ENCODE measurements at regions not wholly inside any gene's neighbourhood (a gene's known extent, or its start where the extent isn't known, plus 50 kb on each side); places are given as distances from the start of the nearest gene placed in this dataset.
A peak's percentile ranks its signal among the peaks of the same experiment; 100 is the strongest.

DNA sequence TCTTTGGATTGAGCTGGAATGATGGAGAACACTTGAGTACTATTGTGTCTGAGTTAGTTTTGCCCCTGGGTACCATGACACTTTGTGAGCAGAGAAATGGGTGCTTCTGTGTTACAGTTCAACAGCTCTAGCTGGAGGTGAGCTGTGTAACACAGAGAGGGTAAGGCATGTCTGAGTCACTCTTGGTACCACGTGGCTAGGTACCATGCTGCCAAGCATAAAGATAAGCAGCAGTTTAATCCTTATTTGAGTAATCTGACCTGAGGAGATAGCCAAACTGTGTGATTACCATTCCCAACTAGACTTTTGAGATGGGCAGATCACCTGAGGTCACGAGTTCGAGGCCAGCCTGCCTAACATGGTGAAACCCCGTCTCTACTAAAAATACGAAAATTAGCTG is 122.0 kb downstream of the OLFM4 start:
- DNase-seq: no peak

DNA sequence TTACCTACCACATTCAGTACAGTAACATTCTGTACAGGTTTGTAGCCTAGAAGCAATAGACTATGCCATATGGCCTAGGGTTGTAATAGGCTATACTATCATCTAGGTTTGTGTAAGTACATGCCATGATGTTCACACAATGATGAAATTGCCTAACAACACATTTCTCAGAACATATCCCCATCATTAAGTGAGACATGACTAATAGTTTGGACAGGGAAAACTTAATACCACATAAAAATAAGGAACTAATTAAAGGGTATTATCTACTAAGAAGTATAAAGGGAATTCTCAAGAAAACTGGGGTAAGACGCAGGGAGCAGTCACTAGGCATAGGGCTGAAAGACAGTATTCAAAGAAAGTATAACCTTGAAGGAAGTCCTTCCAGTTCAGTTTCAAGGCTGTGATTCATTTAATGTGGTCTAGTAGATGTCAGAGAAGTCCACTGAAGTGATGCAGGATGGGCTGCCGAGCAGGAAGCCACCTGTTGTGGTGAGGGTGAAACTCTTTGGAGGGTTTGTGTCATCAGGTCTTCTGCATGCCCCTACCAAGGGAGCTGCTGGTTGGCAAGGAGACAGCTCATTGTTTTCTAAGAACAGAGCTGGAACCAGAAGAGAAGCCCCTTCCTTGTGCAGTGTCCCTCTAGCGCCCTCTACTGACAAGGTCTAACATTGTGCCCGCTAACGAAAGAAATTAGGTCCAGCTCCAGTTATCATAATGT is 122.9 kb downstream of the OLFM4 start:
- peak; percentile 66 for DNase-seq

DNA sequence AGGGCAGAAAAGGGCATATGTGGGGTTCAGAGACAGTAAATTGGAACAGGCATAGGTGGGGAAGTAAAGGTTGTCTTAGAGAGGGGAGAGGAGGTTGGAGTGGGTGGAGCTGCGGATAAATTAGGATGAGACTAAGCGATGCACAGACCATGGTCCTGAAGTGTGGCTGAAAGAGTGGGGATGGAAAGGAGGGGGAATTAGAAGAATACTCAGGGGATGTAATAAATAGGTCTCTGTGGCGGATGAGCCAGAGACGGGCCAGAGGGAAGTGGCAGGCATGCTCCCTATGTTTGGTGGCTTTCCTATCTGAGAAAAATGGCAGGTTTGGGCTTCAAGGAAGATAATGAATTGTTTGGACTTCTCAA is 123.4 kb downstream of the OLFM4 start:
- DNase-seq: no peak

DNA sequence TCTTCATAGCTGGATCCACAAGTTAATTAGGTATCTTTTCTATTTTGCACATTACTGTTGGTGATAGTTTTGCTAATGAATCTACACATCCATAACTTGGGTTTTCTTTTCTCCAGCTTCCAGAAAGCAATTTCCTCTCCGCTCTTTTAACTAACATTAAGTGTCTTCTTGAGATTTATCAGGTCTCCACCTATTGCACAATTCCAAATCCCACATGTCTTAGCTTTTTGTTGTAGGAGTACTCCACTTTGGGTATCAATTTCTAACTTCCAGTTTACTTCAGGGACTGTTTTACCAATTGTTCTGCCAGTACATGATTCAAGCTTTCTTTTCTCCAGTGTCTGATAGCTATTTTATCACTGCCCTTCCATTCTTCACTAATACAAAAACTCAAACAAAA is 129.6 kb downstream of the OLFM4 start:
- no peak for DNase-seq

DNA sequence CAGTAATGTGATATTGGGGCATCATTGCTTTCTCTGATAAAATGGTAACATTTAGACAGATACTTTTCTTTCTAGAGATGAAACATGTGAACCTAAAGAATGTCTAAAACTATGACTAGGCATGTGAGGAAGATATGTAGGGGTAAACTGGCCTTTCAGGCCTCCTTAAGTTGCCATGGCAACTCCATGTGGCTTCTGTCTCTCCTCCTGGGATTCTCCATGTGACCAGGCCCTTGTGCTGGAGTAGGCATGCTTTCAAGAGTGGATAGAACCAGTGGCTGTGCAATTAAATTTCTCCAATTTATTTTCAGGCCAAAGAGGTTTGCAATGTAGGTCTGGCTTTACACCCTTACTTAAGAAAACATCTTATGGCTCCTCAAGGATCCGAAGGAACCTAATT is 130.8 kb downstream of the OLFM4 start:
- DNase-seq: no peak

DNA sequence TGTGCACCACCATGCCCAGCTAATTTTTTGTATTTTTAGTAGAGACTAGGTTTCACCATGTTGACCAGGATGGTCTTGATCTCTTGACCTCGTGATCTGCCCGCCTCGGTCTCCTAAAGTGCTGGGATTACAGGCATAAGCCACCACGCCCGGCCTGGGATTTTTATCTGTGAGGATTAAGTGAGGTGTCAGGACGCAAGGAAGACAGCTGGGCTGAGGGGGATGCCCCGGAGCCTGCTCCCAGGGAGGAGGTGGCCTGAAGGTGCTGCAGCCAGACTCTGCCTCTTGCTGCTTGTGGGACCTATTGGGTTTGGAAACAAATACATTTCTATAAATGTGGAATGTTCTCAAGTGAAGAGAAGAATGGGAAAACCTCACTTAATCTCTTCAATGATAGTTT is 131.6 kb downstream of the OLFM4 start:
- DNase-seq: no peak

DNA sequence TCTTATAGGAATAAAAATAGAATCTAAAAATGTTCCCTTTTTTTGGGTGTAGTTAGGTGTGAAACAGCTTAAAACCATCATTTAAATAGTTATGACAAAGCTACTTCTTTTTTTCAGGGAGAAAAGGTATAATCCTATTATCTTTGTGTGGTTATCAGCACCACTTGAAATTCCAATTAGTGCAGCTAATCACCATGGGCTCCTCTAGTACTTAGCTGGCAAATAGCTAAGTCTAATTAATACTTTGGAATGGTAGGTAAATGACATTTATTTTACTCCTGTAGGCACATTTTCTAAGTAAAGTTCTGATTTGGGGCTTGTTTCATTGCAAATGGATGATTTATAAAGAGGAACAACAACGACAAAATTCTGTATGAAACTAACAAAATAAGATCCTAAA is 132.6 kb downstream of the OLFM4 start:
- DNase-seq: no peak

DNA sequence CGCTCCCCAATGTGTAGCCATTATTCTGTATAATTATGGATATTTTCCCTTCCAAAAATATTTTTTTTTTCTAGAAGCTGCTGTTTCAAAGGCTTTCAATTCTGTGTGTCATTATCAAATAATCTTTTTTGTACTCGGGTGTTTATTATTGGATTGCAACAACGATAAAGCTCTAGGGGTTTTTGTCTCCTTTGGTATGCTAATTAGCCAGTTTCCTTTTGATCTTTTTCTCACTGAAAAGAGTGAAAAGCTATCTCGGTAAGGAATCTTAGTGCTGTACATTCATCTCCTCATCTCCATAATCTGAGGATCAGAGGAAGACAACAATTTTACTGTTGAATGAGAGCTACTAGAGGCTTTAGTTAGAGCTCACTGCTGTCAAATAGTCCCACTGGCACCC is 136.6 kb downstream of the OLFM4 start:
- DNase-seq: no peak

DNA sequence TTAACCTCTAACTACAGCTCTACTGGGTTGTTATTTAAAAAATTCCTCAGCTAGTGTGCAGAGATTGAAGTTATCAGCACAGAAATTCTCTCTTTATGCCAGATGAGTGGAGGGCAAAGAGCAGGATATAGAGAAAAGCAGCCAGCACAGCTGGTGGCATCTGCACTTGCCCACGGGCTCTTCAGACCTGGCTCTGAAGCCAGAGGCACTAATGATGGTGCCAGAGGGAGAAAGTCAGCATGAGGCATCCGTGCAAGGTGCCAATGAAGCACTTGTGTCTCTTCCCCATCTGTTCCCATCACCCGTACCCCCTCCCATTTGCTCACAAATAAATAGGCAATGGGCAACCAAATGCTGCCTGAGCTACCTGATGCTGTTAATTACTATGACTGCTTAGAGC is 138.9 kb downstream of the OLFM4 start:
- DNase-seq: no peak

DNA sequence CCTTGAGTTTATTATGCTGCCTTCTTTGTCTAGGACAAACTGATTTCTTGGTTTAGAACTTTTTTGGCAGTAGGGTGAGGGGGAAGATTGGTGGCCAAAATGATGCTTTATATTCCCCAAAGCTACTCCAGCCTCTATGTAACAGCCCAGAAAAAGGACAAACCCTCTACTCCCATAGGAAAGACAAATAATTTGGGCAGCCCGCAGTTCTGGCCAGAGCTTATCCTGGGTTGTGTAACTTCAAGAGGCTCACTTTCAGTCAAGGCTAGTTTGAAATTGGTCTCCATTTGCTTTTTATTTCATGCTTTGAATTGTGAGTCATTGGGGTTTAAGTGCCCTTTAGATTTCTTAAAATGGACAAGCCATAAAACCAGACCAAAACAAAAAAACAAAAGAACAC is 142.3 kb downstream of the OLFM4 start:
- no peak for DNase-seq

DNA sequence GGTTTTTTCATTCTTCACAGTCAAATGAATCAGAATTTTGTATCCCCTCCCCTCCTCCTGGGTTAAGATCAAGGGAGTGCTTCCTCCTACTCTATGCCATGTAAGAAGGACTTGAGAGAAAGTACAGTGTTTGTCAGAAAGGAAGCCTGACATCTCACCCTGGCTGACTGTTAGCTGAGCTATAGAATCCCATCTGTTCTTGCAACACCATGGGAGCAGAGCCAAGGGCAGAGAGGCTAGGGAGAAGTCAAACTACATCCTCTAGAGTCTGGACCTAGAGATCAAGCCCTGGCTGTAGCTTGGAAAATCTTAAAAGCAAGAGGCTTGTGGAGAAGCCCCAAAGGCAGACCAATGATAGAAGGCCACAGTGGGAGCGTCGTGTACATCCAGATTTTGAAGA is 145.9 kb downstream of the OLFM4 start:
- no peak for DNase-seq

DNA sequence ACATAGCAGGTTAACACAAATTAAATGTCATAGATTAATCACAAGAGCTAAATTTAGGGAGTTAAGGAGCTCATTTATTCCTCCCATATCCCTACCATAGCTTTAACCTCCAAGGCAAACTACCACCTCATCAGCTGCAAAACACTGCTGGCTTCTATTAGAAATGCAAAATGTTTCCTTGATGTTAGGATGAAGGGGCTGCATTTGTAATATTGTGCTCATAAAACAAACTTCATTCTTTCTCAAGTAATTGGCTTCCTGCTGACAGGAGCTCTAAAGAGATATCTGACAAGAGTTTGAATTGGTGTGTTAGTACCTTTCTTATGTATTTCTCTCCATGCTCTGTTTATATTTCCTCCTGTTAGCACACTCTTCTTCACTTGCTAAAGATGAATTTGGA is 152.1 kb downstream of the OLFM4 start:
- no peak for DNase-seq

DNA sequence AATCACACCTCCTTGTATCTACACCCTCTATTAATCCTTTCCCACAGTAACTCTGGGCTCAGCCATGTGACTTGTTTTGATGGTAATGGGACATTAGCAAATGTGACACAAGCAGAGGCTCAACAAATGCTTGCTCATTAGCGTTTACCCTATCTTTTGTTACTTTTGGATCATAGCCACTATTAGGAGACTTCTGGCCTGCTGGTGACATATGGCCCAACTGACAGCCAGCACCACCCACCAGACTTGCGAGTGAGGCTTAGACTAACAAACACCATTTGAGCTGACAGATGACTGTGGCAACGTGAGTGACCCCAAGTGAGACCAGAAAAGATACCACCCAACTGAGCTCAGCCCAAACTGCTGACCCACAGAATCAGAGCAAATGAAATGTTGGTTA is 154.1 kb downstream of the OLFM4 start:
- no peak for DNase-seq

DNA sequence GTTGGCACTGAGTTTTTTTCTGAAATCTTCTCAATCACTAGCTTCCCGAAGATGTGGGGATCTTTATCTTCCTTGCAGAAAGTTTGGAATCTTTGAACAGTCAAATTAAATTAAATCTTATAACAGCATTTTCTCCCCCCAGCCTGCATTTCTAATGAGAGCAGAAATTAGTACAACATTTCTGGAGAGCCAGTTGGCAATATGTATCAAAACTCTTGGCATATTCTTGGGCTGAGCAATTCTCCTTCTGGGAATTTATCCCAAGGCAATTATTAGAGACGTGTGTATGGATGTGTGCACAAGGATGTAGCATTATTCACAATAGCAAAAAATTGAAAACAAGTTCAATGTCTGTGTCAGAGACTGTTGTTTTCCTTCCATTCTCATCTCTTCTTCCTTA is 159.5 kb downstream of the OLFM4 start:
- no peak for DNase-seq

DNA sequence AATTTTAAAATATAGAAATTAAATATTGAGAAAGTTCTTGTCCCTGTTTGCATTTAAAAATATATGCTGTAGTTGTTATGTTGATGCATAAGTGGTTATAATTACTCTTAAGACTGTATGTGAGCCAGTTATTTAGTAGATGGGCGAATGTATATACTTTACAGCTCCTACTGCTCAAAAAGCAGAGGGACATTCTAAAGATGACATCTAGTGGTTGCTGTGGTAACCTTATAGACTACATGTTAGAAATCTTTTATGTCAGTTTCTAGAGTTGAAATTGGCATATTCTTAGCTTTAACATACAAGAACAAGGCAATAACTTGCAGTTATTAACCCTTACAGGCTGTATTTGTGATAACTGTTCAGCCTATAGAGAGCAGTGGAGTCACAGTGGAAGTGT is 160.5 kb downstream of the OLFM4 start:
- DNase-seq: no peak

DNA sequence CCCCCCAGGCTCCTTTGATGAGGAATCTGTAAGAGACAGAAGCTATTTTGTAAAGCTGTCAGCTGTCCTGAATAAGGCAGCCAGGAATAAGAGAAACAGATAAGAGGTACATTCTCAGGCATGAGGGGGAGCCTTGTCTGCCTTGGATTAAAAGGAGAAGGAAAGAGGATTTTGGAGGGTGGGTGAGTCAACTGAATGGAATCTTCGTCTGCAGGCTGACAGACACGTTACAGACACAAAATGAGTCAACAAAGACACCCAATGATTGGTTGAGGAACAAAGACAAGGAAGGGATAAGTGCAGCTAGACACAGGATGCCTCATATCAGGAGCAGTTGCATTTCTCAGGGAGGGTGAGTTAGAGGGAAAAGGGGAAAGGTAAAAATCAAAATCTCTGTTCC is 162.5 kb downstream of the OLFM4 start:
- no peak for DNase-seq

DNA sequence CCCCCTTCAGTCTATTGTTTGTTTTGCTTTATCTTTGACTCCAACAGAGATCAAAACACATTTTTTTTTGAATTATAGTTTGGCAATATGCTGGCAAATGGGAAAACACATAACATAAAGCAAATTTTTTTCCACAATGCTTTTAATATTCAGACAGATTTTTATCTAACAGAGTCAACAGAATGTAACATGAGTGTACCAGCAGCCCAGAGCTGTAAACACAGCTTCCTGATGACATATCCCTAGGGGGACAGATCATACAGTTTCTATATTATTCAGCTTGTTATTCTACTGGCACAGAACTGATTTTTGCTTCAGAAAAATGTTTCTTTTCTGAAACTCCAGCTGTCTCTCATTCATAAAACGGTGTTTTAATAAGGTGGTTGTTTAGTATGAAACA is 168.8 kb downstream of the OLFM4 start:
- DNase-seq: peak in 1 of 2 experiments; percentile 49

DNA sequence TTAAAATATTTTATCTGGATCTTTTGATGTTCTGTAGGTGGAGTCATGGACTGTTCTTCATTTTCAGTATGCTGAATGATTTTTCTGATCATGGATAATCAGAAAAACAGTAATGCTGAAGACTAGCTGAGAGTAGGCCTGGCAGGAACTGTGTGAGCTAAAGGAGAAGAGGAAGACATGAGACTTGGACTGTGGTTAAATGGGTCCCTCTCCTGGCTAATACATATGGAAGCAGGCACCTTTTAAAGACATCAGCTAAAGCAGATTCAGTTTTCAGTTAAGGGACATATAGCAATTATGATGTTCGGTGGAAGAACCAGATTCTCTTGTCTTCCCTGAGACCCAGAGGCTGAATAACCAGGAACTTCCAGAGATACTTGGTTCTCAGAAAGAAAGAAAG is 169.4 kb downstream of the OLFM4 start:
- DNase-seq: peak in 1 of 2 experiments; percentile 12

DNA sequence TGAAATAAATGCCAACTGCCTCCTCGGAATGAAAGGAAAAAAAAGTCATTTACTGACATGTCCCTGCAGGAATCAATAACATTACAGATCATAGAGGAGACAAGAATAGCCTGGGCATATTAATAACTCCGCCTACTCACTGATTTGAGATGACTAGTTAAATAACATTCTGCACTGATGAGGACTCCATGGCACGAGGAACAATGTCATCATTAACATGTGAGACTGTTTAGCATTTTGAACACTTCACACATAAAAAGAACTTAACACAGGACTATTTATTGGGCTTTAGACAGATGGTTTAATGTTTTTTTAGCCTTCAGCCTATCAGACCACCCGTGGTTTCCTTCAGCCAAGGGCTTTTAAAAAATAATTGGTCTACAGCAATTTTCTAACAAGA is 170.1 kb downstream of the OLFM4 start:
- DNase-seq: no peak

DNA sequence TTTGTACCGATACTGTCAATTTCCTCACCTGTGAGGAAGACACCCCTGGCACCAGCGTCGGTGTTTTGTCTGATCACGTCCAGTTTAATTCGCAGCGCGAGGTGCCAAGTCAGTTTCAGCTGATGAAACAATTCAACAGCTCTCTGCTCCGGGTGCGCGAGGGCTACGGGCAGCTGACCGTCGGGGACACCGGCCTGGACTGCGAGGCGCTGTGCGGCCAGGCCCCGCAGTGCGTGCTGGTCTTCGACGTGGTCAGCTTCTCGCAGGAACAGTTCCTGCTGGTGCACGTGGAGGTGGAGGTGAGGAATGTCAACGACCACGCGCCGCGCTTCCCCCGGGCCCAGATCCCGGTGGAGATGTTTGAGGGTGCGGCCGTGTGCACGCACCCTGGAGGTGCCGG is 171.5 kb downstream of the OLFM4 start:
- no peak for DNase-seq

DNA sequence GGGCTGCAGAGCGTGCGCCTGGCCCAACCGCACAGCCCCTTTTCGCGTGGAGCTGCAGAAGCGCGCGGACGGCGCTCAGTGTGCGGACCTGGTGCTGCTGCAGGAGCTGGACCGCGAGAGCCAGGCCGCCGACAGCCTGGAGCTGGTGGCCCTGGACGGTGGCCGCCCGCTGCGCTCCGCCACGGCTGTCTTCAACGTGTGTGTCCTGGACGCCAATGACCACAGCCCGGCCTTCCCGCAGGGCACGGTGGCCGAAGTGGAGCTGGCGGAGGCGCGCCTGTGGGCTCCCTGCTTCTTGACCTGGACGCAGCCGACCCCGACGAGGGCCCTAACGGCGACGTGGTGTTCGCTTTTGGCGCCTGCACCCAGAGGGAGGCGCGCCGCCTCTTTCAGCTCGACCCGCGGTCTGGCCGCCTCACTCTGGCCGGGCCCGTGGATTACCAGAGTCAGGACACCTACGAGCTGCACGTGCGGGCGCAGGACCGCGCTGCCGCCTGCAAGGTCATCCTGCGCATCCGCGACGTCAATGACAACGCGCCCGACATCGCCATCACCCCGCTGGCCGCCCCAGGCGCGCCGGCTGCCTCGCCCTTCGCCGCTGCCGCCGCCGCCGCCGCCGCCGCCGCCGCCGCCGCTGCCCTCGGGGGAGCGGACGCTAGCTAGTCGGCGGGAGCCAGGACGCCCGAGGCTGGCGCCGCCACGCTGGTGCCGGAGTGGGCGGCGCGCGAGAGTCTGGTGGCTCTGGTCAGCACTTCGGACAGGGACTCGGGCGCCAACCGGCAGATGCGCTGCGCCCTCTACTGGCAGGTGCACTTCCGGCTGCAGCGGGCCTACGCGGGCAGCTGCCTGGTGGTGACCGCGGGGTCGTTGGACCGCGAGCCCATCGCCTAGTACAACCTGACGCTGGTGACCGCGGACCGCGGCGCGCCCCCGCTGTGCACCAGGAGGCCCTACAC is 172.2 kb downstream of the OLFM4 start:
- no peak for DNase-seq

DNA sequence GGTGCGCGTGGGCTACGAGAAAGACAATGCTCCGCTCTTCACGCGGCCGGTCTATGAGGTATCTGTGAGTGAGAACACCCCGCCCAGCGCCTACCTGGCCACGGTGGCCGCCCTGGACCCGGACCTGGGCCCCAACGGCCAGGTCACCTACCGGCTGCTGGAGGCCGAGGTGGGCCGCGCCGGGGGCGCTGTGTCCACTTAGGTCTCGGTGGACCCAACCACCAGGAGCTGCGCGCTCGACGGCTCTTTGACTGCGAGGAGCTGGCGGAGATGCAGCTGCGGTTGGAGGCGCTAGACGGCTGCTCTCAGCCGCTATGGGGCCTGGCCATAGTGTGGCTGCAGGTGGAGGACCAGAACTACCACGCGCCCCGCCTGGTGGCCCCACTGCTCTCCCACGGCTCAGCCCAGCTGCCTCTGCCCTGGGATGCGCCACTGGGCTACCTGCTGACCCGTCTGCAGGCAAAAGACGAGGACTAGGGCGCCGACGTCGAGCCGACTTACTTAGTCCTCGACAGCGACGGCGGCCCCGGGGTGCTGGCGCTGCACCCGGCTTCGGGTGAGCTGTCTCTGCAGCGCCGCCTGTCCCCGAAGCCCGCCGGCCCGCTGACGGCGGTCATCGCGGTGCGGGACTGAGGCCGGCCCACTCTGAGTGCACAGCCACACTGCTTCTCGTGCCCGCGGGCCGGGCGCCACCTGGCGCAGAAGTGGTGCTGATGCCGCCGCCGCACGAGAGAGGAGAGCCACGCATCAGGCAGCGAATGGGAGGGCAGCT is 173.0 kb downstream of the OLFM4 start:
- DNase-seq: no peak

DNA sequence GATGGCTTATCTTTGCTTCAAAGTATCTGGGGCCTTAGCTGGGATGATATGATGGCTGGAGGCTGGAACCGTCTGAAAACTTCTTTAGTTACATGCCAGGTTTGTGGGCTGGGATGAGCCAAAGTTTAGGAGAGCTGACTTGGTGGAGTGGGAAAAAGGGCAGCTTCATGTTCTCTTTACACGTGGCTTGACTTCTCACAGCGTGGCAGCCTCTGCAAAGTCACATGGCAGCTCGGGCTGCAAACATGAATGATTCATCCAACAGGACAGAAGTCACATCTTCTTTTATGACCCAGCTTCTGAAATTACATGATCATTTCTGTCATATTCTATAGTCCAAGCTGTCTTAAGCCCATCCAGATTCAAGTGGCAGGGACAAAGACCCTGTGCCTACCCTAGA is 176.0 kb downstream of the OLFM4 start:
- DNase-seq: no peak

DNA sequence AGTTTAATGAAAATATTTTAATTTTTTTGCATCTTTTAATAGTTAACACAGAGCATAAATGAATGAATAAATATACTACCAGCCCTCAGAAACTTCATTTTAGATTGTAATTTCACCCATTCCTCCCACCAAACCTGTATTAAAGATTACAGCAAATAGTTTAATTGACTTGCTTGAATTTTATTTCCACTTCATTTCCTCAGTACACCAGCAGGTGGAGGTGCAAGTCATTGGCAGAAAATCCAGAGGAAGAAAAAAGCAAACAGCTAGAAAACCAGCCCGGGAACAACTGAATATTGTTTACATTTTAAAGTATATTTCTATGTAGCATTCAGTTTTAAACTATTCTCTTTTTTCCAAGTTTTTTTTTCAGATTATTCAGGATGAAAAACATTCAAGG is 177.8 kb downstream of the OLFM4 start:
- no peak for DNase-seq

All from NCI-H1930 (cell line).